Skeletal muscle cell (primary cell): ENCODE measurements at regions not wholly inside any gene's neighbourhood (a gene's known extent, or its start where the extent isn't known, plus 50 kb on each side); places are given as distances from the start of the nearest gene placed in this dataset.
A peak's percentile ranks its signal among the peaks of the same experiment; 100 is the strongest.
"Not testable (repeated sequence)": the region's sequence is repeated elsewhere in the genome, so short reads cannot be mapped to it uniquely, and the experiment has no call there.

Experiments used
- DNase-seq: peaks from one replicate; pipeline ENCODE4 v3.0.0-alpha.2; 2010; ENCODE audit warnings: low read depth
- H3K4me3 ChIP-seq: 2 replicates; pipeline ENCODE4 v1.5.1; 2011; ENCODE audit warnings: low read depth, mild to moderate bottlenecking, control low read depth, low read length, moderate library complexity

GRCh38 chr1:232709386-232709785 is 79.5 kb upstream of the SIPA1L2 start:
- no peak overlapping the region for H3K4me3 ChIP-seq
- DNase-seq: peak; percentile 46

- no peak overlapping the region for H3K4me3 ChIP-seq
- no peak for DNase-seq
These were observed 82.1 kb upstream of the SIPA1L2 start for GRCh38 chr1:232711996-232712395.

GRCh38 chr1:232713785-232714184 is 83.9 kb upstream of the SIPA1L2 start:
- no peak for DNase-seq

GRCh38 chr1:232715154-232715553 is 85.2 kb upstream of the SIPA1L2 start:
- H3K4me3 ChIP-seq: no peak overlapping the region
- no peak for DNase-seq

More at GRCh38 chr1:232713785-232714184, 83.9 kb upstream of the SIPA1L2 start:
- no peak overlapping the region for H3K4me3 ChIP-seq

GRCh38 chr1:232717911-232718310 is 87.3 kb upstream of the MAP10 start:
- not testable (repeated sequence) for DNase-seq, H3K4me3 ChIP-seq

- no peak overlapping the region for H3K4me3 ChIP-seq
- DNase-seq: no peak
These were observed 86.0 kb upstream of the MAP10 start for GRCh38 chr1:232718928-232719927.

GRCh38 chr1:232722626-232723025 is 82.6 kb upstream of the MAP10 start:
- DNase-seq: no peak
- no peak overlapping the region for H3K4me3 ChIP-seq

GRCh38 chr1:232725305-232726047 is 79.7 kb upstream of the MAP10 start:
- DNase-seq: no peak
- H3K4me3 ChIP-seq: no peak overlapping the region

GRCh38 chr1:232726048-232726779 is 79.0 kb upstream of the MAP10 start:
- no peak overlapping the region for H3K4me3 ChIP-seq
- DNase-seq: no peak

GRCh38 chr1:232728507-232729263 is 76.5 kb upstream of the MAP10 start:
- DNase-seq: peak; percentile 49
- no peak overlapping the region for H3K4me3 ChIP-seq

GRCh38 chr1:232732344-232732910 is 72.8 kb upstream of the MAP10 start:
- DNase-seq: no peak
- H3K4me3 ChIP-seq: no peak overlapping the region

- H3K4me3 ChIP-seq: no peak overlapping the region
- DNase-seq: no peak
These were observed 67.3 kb upstream of the MAP10 start for GRCh38 chr1:232737917-232738316.

GRCh38 chr1:232743999-232744398 is 61.2 kb upstream of the MAP10 start:
- DNase-seq: no peak
- no peak overlapping the region for H3K4me3 ChIP-seq

- H3K4me3 ChIP-seq: no peak overlapping the region
- no peak for DNase-seq
These were observed 60.4 kb upstream of the MAP10 start for GRCh38 chr1:232744847-232745246.

GRCh38 chr1:232745698-232746097 is 59.5 kb upstream of the MAP10 start:
- not testable (repeated sequence) for H3K4me3 ChIP-seq, DNase-seq

- DNase-seq: no peak
- H3K4me3 ChIP-seq: no peak overlapping the region
These were observed 56.3 kb upstream of the MAP10 start for GRCh38 chr1:232748910-232749368.

- no peak overlapping the region for H3K4me3 ChIP-seq
- DNase-seq: no peak
These were observed 53.6 kb upstream of the MAP10 start for GRCh38 chr1:232751393-232752140.

GRCh38 chr1:232752365-232752764 is 52.9 kb upstream of the MAP10 start:
- no peak overlapping the region for H3K4me3 ChIP-seq
- DNase-seq: no peak
